Testis (tissue), 2 donors: ENCODE measurements at regions not wholly inside any gene's neighbourhood (a gene's known extent, or its start where the extent isn't known, plus 50 kb on each side); places are given as distances from the start of the nearest gene placed in this dataset.

ENCODE experiments used
- DNase-seq: peaks from one replicate; pipeline ENCODE4 v3.0.0-alpha.2; 2019
- H3K27ac ChIP-seq, 2 donors: fragments of 200-600 bp; sonication (generic); one replicate each; pipeline ENCODE4 v1.5.1; 2019
- H3K27me3 ChIP-seq: fragments of 200-600 bp; sonication (generic); one replicate; pipeline ENCODE4 v1.5.1; 2019
- H3K36me3 ChIP-seq: fragments of 200-600 bp; sonication (generic); one replicate; pipeline ENCODE4 v1.5.1; 2017; ENCODE audit warnings: low read depth; ENCODE audit errors: missing control alignments
- H3K4me1 ChIP-seq: fragments of 200-600 bp; sonication (generic); one replicate; pipeline ENCODE4 v1.5.1; 2019
- H3K4me3 ChIP-seq, 2 donors: fragments of 200-600 bp; sonication (generic); one replicate each; pipeline ENCODE4 v1.5.1; 2017 to 2019
- H3K9me3 ChIP-seq: fragments of 200-600 bp; sonication (generic); one replicate; pipeline ENCODE4 v1.5.1; 2017
- POLR2A ChIP-seq: fragments of 450-650 bp; IDR thresholded peaks from one replicate; pipeline ENCODE4 v1.6.1; 2017; ENCODE audit warnings: antibody characterized with exemption, mild to moderate bottlenecking, moderate library complexity
- WGBS, 2 donors: methylation state at CpG; one replicate each; pipeline ENCODE4 v1.1.5; 2018; 5-methylcytosine and 5-hydroxymethylcytosine counted together
- intact Hi-C: fragments of 100-400 bp; cut with DNase I; formaldehyde crosslinking; loops from one replicate; pipeline ENCODE4 v1.15.1; 2023; ENCODE audit warnings: low total_unique reads
- TF ChIP-seq, protein P1 (sequence below), 3 experiments: fragments of 450-650 bp in 2 of 3; fragments of 200-600 bp in 1 of 3; sonication (generic) in 1 of 3; IDR thresholded peaks; one replicate each; pipeline ENCODE4 v1.5.1; 2016 to 2019; ENCODE audit warnings: antibody characterized with exemption in 3 of 3, mild to moderate bottlenecking in 2 of 3, moderate library complexity in 1 of 3

DNA sequence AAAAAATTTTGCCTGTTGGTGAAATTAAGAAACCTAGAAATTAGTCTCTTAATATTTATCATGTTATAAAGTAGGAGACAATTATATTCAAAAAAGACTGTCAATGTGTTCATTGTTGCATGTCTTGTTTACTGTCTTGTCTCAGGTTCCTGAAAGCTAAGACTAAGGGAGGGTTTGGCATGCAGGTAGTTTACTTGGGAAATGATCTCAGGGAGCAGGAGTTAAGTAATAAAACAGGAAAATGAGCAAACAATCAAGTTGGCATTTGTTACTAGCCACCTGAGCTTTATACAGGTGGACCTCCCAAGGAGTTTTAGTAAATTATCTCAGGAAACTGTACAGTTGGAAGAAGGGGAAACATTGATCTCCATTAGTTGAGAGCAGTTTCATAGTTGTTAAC, 188.0 kb upstream of the MDGA2 start:
- DNase-seq = no peak
- no peaks in the 10 kb centered on the region for H3K9me3 ChIP-seq
- no peaks in the 10 kb centered on the region for H3K4me1 ChIP-seq
- no peaks in the 10 kb centered on the region for H3K27me3 ChIP-seq
- H3K36me3 ChIP-seq = no peaks in the 10 kb centered on the region
- TF ChIP-seq, protein P1, sequence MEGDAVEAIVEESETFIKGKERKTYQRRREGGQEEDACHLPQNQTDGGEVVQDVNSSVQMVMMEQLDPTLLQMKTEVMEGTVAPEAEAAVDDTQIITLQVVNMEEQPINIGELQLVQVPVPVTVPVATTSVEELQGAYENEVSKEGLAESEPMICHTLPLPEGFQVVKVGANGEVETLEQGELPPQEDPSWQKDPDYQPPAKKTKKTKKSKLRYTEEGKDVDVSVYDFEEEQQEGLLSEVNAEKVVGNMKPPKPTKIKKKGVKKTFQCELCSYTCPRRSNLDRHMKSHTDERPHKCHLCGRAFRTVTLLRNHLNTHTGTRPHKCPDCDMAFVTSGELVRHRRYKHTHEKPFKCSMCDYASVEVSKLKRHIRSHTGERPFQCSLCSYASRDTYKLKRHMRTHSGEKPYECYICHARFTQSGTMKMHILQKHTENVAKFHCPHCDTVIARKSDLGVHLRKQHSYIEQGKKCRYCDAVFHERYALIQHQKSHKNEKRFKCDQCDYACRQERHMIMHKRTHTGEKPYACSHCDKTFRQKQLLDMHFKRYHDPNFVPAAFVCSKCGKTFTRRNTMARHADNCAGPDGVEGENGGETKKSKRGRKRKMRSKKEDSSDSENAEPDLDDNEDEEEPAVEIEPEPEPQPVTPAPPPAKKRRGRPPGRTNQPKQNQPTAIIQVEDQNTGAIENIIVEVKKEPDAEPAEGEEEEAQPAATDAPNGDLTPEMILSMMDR (IDR thresholded peaks at IDR 0.05) = no peak
- TF ChIP-seq POLR2A = no peak
- intact Hi-C loops = no loop called here
- no peak overlapping the region for H3K27ac ChIP-seq
- no peak overlapping the region for H3K4me3 ChIP-seq

DNA sequence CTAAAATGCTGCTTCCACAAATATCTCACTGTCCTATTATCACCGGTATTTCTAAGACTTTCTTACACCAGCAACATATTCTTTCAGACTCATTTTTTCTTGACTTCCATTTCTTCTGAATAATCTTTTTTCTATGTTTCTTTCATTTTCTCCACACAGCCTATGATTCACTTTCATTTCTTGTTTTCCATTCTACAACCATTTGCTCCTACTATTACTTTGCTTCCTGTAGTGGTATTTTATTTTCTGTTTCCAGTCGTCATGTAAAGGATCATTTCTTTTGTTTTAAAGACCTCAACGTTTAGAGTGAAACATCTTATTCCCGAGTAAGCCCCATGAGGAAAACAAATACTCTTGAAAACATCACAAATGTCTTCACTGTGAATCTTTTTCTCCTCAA, 182.2 kb upstream of the MDGA2 start:
- intact Hi-C loops = no loop called here
- Histone ChIP-seq H3K4me3 (no peak overlapping the region), H3K27me3 (no peaks in the 10 kb centered on the region), H3K9me3 (no peaks in the 10 kb centered on the region), H3K27ac (no peak overlapping the region), H3K36me3 (no peaks in the 10 kb centered on the region), H3K4me1 (no peaks in the 10 kb centered on the region)
- TF ChIP-seq, protein P1 (IDR thresholded peaks at IDR 0.05) = no peak
- TF ChIP-seq POLR2A = no peak
- DNase-seq = no peak
- WGBS, 2 donors = 55 to 64% methylated on average over 4 of the region's 4 CpGs

DNA sequence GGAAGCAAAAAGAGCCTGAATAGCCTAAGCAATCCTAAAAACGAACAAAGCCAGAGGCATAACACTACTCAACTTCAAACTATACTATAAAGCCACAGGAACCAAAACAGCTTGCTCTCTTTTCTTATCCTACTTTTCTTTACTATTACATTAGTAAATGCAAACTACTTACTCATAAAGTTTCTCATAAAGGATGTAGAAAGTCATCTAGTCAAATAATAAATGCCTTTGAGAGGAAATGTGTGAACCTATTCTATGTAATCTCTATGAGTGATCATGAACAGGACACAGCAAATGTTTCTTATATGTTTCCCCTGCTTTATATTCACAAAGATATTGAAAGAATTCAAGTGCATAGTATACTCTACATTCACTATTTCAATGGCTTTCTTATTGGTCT, 176.9 kb upstream of the MDGA2 start:
- TF ChIP-seq POLR2A = no peak
- TF ChIP-seq, protein P1 (IDR thresholded peaks at IDR 0.05) = no peak
- Histone ChIP-seq H3K27me3 (no peaks in the 10 kb centered on the region), H3K9me3 (no peaks in the 10 kb centered on the region), H3K4me1 (no peaks in the 10 kb centered on the region), H3K27ac (no peak overlapping the region), H3K36me3 (no peaks in the 10 kb centered on the region), H3K4me3 (no peak overlapping the region)
- 0% methylated on average over 1 of the region's 1 CpG for WGBS, 2 donors
- intact Hi-C loops = no loop called here
- no peak for DNase-seq

DNA sequence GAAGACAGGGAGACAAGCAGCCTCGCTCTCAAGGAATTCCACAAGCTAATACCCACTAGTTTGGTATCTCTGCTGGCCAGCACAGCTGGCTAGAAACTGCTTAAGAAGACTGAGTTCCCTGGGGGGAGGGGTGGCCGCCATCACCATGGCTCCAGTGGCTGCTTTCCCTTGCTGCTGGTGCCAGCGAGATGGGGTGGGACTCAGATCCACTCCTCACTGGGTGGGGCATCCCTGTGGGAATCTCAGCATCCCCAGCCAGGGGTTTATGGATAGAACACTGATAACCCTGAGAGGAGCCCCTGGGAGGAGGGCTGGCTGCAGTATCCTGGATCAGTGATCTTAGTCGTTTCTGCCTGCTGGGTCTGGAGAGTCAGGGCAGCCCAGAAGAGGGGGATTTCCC, 170.6 kb upstream of the MDGA2 start:
- no peaks in the 10 kb centered on the region for H3K36me3 ChIP-seq
- no peak for DNase-seq
- H3K4me3 ChIP-seq = no peak overlapping the region
- intact Hi-C loops = no loop called here
- no peak overlapping the region for H3K27ac ChIP-seq
- H3K4me1 ChIP-seq = no peaks in the 10 kb centered on the region
- WGBS, 2 donors = 83 to 84% methylated on average over 4 of the region's 4 CpGs
- H3K27me3 ChIP-seq = no peaks in the 10 kb centered on the region
- TF ChIP-seq, protein P1 (IDR thresholded peaks at IDR 0.05) = no peak
- TF ChIP-seq POLR2A = no peak
- H3K9me3 ChIP-seq = no peaks in the 10 kb centered on the region

DNA sequence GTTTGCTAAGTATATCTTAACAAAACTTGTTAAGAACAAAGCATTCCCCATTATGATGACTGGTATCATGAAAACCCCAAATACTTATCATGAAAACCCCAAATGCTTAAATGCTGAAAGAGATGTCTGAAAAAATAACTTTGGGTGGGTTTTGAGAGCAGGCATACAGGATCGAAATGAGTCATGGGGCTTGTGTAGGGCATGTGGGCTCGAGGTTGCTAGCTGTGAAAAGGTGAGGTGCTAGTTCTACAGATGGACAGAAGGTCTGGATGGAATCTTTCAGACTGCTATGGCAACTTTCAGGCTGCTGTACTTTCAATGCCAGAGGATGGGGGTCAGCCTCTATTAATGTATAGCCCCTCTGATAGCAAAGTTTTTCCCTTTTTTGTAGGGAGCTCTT, 167.8 kb upstream of the MDGA2 start:
- no peaks in the 10 kb centered on the region for H3K9me3 ChIP-seq
- DNase-seq = no peak
- no peaks in the 10 kb centered on the region for H3K4me1 ChIP-seq
- no peak overlapping the region for H3K4me3 ChIP-seq
- TF ChIP-seq, protein P1 (IDR thresholded peaks at IDR 0.05) = no peak
- TF ChIP-seq POLR2A = no peak
- no peaks in the 10 kb centered on the region for H3K36me3 ChIP-seq
- 92 to 94% methylated on average over 2 of the region's 2 CpGs for WGBS, 2 donors
- no peak overlapping the region for H3K27ac ChIP-seq
- intact Hi-C loops = no loop called here
- no peaks in the 10 kb centered on the region for H3K27me3 ChIP-seq
